Stimulated activated CD4-positive, alpha-beta T cell treated with anti-CD3 and anti-CD28 coated beads, Interleukin-1b, Interleukin-23, amount 100 ng/mL, for 24 hours (primary cell): ENCODE measurements at regions not wholly inside any gene's neighbourhood (a gene's known extent, or its start where the extent isn't known, plus 50 kb on each side); places are given as distances from the start of the nearest gene placed in this dataset.

Experiments used
- DNase-seq, 4 experiments: peaks; one replicate each; pipeline ENCODE4 v3.0.0-alpha.2; 2020; ENCODE audit warnings: low read depth in 4 of 4, low spot score in 1 of 4

- DNase-seq = no peak
Measured at GRCh38 chr4:157887316-157887715, 285.5 kb downstream of the GASK1B start.

- no peak for DNase-seq
Measured at GRCh38 chr4:157886645-157887044, 286.2 kb downstream of the GASK1B start.

- no peak for DNase-seq
Measured at GRCh38 chr4:157885811-157886210, 287.0 kb downstream of the GASK1B start.

GRCh38 chr4:157882901-157883300 is 289.9 kb downstream of the GASK1B start:
- DNase-seq = no peak

- DNase-seq = no peak
Measured at GRCh38 chr4:157880761-157881160, 292.1 kb downstream of the GASK1B start.

GRCh38 chr4:157854819-157855218 is 318.0 kb downstream of the GASK1B start:
- DNase-seq = no peak

GRCh38 chr4:157840648-157841047 is 332.2 kb downstream of the GASK1B start:
- DNase-seq = no peak

GRCh38 chr4:157840034-157840433 is 332.8 kb downstream of the GASK1B start:
- DNase-seq = no peak

- no peak for DNase-seq
Measured at GRCh38 chr4:157838366-157838765, 334.5 kb downstream of the GASK1B start.

GRCh38 chr4:157837071-157837703 is 335.6 kb downstream of the GASK1B start:
- no peak for DNase-seq

GRCh38 chr4:157832596-157832995 is 340.2 kb downstream of the GASK1B start:
- no peak for DNase-seq

GRCh38 chr4:157824021-157824420 is 348.8 kb downstream of the GASK1B start:
- DNase-seq = no peak

- no peak for DNase-seq
Measured at GRCh38 chr4:157821814-157822213, 351.0 kb downstream of the GASK1B start.

GRCh38 chr4:157819693-157820464 is 352.9 kb downstream of the GASK1B start:
- no peak for DNase-seq

- DNase-seq = no peak
Measured at GRCh38 chr4:157818946-157819692, 353.7 kb downstream of the GASK1B start.

- DNase-seq = no peak
Measured at GRCh38 chr4:157810137-157810774, 362.6 kb downstream of the GASK1B start.

GRCh38 chr4:157808796-157809383 is 363.9 kb downstream of the GASK1B start:
- DNase-seq = no peak

- no peak for DNase-seq
Measured at GRCh38 chr4:157806184-157806583, 366.6 kb downstream of the GASK1B start.

- no peak for DNase-seq
Measured at GRCh38 chr4:157804986-157805385, 367.8 kb downstream of the GASK1B start.

GRCh38 chr4:157803845-157804521 is 368.8 kb downstream of the GASK1B start:
- no peak for DNase-seq

- DNase-seq = no peak
Measured at GRCh38 chr4:157803421-157803820, 369.4 kb downstream of the GASK1B start.
